Kidney epithelial cell (primary cell): ENCODE measurements at regions not wholly inside any gene's neighbourhood (a gene's known extent, or its start where the extent isn't known, plus 50 kb on each side); places are given as distances from the start of the nearest gene placed in this dataset.
A peak's percentile ranks its signal among the peaks of the same experiment; 100 is the strongest.

Experiments used
- DNase-seq: peaks from one replicate; pipeline ENCODE4 v3.0.0-alpha.2; 2010; ENCODE audit warnings: low read depth
- H3K27me3 ChIP-seq: 2 replicates; pipeline ENCODE4 v1.6.0; 2011; ENCODE audit warnings: low read length; ENCODE audit not compliant: control insufficient read depth, insufficient read depth
- H3K36me3 ChIP-seq: 2 replicates; pipeline ENCODE4 v1.5.1; 2011; ENCODE audit warnings: low read length; ENCODE audit not compliant: control insufficient read depth, insufficient read depth
- H3K4me3 ChIP-seq: 2 replicates; pipeline ENCODE4 v1.5.1; 2011; ENCODE audit warnings: low read depth, mild to moderate bottlenecking, control low read depth, low read length
- TF ChIP-seq, protein P1 (sequence below): IDR thresholded peaks from 2 replicates; pipeline ENCODE4 v1.5.1; 2011; ENCODE audit warnings: mild to moderate bottlenecking, moderate library complexity, low read length, control low read depth, inconsistent platforms; ENCODE audit not compliant: insufficient read depth, poor library complexity, severe bottlenecking

GRCh38 chr6:53731866-53732636 is 62.8 kb upstream of the LRRC1 start:
- DNase-seq, result no peak
- no peaks in the 10 kb centered on the region for H3K27me3 ChIP-seq
- no peak overlapping the region for H3K4me3 ChIP-seq
- no peaks in the 10 kb centered on the region for H3K36me3 ChIP-seq
- TF ChIP-seq, protein P1, sequence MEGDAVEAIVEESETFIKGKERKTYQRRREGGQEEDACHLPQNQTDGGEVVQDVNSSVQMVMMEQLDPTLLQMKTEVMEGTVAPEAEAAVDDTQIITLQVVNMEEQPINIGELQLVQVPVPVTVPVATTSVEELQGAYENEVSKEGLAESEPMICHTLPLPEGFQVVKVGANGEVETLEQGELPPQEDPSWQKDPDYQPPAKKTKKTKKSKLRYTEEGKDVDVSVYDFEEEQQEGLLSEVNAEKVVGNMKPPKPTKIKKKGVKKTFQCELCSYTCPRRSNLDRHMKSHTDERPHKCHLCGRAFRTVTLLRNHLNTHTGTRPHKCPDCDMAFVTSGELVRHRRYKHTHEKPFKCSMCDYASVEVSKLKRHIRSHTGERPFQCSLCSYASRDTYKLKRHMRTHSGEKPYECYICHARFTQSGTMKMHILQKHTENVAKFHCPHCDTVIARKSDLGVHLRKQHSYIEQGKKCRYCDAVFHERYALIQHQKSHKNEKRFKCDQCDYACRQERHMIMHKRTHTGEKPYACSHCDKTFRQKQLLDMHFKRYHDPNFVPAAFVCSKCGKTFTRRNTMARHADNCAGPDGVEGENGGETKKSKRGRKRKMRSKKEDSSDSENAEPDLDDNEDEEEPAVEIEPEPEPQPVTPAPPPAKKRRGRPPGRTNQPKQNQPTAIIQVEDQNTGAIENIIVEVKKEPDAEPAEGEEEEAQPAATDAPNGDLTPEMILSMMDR, result no peak

GRCh38 chr6:53730767-53731166 is 64.0 kb upstream of the LRRC1 start:
- H3K4me3 ChIP-seq, result no peak overlapping the region
- TF ChIP-seq, protein P1, result no peak
- no peaks in the 10 kb centered on the region for H3K27me3 ChIP-seq
- no peak for DNase-seq
- H3K36me3 ChIP-seq, result no peaks in the 10 kb centered on the region

DNA sequence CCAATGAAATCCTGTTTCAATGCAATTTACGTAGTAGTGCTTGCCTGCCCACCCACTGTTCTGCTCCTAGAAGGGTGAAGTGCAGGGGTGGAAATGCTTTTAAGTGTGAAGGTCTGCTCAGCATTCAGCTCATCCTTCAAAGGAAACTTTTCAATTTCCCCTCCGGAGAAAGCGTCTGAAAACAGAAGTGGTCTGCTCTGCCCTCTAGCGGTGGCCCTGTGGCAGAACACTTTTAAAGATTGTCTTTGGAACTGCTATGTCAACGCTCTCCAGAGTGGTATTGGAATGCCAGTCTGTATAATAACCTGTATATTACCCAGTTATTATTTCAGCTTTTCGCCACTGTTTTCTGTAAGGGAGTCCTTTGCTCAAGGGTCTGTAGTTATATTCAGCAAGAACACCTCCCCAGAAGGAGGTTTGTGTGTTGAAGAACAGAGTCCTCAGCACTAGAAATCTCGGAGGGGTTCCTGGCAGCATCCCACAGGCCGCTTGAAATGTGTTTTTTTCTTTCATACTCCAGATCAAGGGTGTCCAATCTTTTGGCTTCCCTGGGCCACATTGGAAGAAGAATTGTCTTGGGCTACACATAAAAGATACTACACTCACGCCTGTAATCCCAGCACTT is 63.1 kb upstream of the KLHL31 start:
- no peak overlapping the region for H3K4me3 ChIP-seq
- TF ChIP-seq, protein P1, result peak; percentile 88
- no peak for DNase-seq

DNA sequence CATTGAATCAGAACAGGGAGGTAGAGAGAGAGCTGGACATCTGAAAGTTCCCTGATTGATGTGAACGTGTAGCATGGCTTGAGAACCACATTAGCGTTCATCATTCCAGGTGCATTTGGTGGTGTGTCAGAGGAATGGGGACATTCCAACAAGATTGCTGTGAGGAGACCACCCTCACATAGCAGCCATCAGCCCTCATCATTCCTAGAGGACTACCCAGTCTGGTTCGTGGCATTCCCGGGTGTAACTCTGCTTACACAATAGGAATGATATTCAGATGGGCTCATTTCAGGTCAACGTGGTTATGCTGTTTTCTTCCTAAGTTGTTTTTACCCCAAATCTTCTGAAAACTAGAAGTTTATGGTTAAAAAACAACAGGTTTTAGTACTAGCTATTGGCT is 62.2 kb upstream of the KLHL31 start:
- Histone ChIP-seq H3K4me3 (no peak overlapping the region), H3K36me3 (no peaks in the 10 kb centered on the region), H3K27me3 (no peaks in the 10 kb centered on the region)
- TF ChIP-seq, protein P1, result no peak
- DNase-seq, result peak; percentile 21

More for the DNA sequence above, 63.1 kb upstream of the KLHL31 start:
- Histone ChIP-seq H3K36me3 (no peaks in the 10 kb centered on the region), H3K27me3 (no peaks in the 10 kb centered on the region)

DNA sequence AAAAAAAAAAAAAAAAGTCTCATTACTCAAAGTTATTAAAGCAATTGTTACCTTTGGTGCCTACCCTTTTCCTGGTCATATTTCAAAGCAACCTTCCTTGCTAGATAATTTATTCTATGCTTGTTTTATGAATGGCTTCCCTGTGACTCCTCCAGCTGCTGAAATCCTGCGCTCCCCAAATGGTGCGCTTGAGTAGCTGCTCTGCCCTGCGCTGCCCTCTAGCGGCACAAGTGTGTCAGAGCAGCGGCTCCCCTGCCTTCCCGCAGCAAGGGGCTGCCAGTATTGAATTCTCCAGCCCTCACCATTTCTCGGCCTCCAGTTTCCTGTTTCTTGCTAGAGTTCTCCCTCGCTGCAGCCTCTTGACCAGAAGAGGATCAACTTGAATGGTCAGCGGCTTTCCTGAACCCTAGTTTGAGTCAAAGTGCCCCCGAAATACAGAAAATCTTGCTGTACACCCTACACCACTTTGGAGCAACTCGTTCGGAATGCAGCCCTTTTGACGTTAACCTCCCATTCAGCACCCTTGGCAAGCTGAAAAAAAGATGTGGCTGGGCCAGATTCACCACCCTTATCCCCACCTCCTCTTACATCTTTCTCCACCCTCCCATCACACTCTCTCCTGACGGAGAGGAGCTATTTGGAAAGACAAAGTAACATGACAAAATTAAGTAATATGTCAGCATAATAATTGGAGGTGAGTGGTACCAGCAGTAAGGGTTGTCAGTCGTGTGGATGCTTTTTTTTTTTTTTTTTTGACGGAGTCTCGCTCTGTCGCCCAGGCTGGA is 60.4 kb upstream of the KLHL31 start:
- Histone ChIP-seq H3K36me3 (no peaks in the 10 kb centered on the region), H3K4me3 (no peak overlapping the region), H3K27me3 (no peaks in the 10 kb centered on the region)
- DNase-seq, result peak; percentile 21
- TF ChIP-seq, protein P1, result peak; percentile 99
